ENCODE measurements at regions not wholly inside any gene's neighbourhood (a gene's known extent, or its start where the extent isn't known, plus 50 kb on each side); places are given as distances from the start of the nearest gene placed in this dataset.
A peak's percentile ranks its signal among the peaks of the same experiment; 100 is the strongest.
"Not testable (repeated sequence)": the region's sequence is repeated elsewhere in the genome, so short reads cannot be mapped to it uniquely, and the experiment has no call there.

DNA sequence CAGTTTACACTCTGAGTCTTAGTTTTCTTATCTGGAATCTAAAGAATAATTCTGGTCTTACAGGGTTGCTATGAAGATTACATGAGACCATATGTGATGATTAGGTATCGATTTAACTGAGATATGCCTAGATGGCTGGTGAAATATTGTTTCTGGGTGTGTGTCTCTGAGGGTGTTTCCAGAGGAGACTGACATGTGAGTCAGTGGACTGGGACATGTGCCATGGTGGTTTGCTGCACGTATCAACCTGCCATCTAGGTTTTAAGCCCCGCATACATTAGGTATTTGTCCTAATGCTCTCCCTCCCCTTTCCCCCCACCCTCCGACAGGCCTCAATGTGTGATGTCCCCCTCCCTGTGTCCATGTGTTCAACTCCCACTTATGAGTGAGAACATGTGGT is 186.0 kb upstream of the CXorf66 start:
- CTCF ChIA-PET: no interaction called here

GRCh38 chrX:140149761-140150160 is 184.4 kb upstream of the CXorf66 start:
- H3K9me3 Mint-ChIP-seq (ENCODE audit: low read depth): no peaks in the 10 kb centered on the region
- POLR2A ChIA-PET: no interaction called here
- intact Hi-C loops (cut with DNase I, micrococcal nuclease): loop anchor here in 1 of 2 experiments (10.0 kb wide), 1 partner anchor 585 kb away; no protein-coding TSS in a partner anchor

More for the DNA sequence above, 186.0 kb upstream of the CXorf66 start:
- no peak overlapping the region for H3K4me3 Mint-ChIP-seq
- H3K36me3 Mint-ChIP-seq (ENCODE audit: low read depth): no peaks in the 10 kb centered on the region
- H3K27ac Mint-ChIP-seq: no peak overlapping the region
- DNase-seq (no peak), ATAC-seq (no peak)
- H3K9me3 Mint-ChIP-seq (ENCODE audit: low read depth): no peaks in the 10 kb centered on the region
- POLR2A ChIA-PET: no interaction called here
- H3K4me1 Mint-ChIP-seq: no peaks in the 10 kb centered on the region
- H3K27me3 Mint-ChIP-seq: no peaks in the 10 kb centered on the region
- intact Hi-C loops (cut with DNase I, micrococcal nuclease): no loop called here

GRCh38 chrX:140141444-140142029 is 176.2 kb upstream of the CXorf66 start:
- DNase-seq: peak; percentile 41

More at GRCh38 chrX:140149761-140150160, 184.4 kb upstream of the CXorf66 start:
- Mint-ChIP-seq H3K36me3 (ENCODE audit: low read depth) (no peaks in the 10 kb centered on the region), H3K4me3 (no peak overlapping the region), H3K27me3 (no peaks in the 10 kb centered on the region), H3K4me1 (no peaks in the 10 kb centered on the region), H3K27ac (no peak overlapping the region)
- CTCF ChIA-PET: interaction anchor here (0.6 kb wide), 1 partner anchor 27 kb away, joined by 4 read pairs; no protein-coding TSS in a partner anchor
- ATAC-seq (no peak), DNase-seq (no peak)

GRCh38 chrX:140138492-140138891 is 173.2 kb upstream of the CXorf66 start:
- H3K27ac Mint-ChIP-seq; H3K27me3 Mint-ChIP-seq; CTCF ChIA-PET; H3K36me3 Mint-ChIP-seq (ENCODE audit: low read depth); DNase-seq; H3K4me3 Mint-ChIP-seq; H3K4me1 Mint-ChIP-seq; H3K9me3 Mint-ChIP-seq (ENCODE audit: low read depth); POLR2A ChIA-PET; ATAC-seq: not testable (repeated sequence)
- intact Hi-C loops (cut with DNase I, micrococcal nuclease): loop anchor here in 1 of 2 experiments (1.0 kb wide), 1 partner anchor 62 kb away; no protein-coding TSS in a partner anchor

More at GRCh38 chrX:140141444-140142029, 176.2 kb upstream of the CXorf66 start:
- POLR2A ChIA-PET: no interaction called here
- Mint-ChIP-seq H3K9me3 (ENCODE audit: low read depth) (peaks cover under 1% of the 10 kb centered on the region), H3K27ac (no peak overlapping the region), H3K4me3 (no peak overlapping the region), H3K27me3 (no peaks in the 10 kb centered on the region), H3K4me1 (no peaks in the 10 kb centered on the region), H3K36me3 (ENCODE audit: low read depth) (no peaks in the 10 kb centered on the region)
- intact Hi-C loops (cut with DNase I, micrococcal nuclease): loop anchor here (1.0 to 10.0 kb wide), 2 partner anchors 84 to 593 kb away; no protein-coding TSS in a partner anchor
- ATAC-seq: no peak
- CTCF ChIA-PET: interaction anchor here (0.7 to 1.3 kb wide), 3 partner anchors 15 to 1077 kb away, joined by 3 to 5 read pairs (median 3); no protein-coding TSS in a partner anchor

GRCh38 chrX:140138065-140138464 is 172.7 kb upstream of the CXorf66 start:
- intact Hi-C loops (cut with DNase I, micrococcal nuclease): loop anchor here in 1 of 2 experiments (1.0 kb wide), 1 partner anchor 62 kb away; no protein-coding TSS in a partner anchor
- H3K9me3 Mint-ChIP-seq (ENCODE audit: low read depth); H3K27me3 Mint-ChIP-seq; ATAC-seq; POLR2A ChIA-PET; H3K27ac Mint-ChIP-seq; CTCF ChIA-PET; H3K36me3 Mint-ChIP-seq (ENCODE audit: low read depth); H3K4me3 Mint-ChIP-seq; H3K4me1 Mint-ChIP-seq; DNase-seq: not testable (repeated sequence)

DNA sequence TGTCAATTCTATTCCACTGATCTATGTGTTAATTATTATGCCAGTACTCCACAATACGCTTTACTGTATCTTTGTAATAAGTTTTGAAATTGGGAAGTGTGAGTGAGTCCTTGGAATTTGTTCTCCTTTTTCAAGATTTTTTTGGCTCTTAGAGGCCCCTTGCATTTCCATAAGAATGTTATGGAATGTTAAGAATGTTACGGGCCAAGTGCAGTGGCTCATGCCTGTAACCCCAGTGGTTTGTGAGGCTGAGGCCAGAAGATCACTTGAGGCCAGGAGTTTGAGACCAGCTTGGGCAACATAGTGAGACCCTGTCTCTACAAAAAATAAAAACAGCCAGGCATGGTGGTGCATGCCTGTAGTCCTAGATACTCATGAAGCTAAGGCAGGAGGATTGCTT is 167.6 kb upstream of the CXorf66 start:
- H3K27me3 Mint-ChIP-seq: no peaks in the 10 kb centered on the region
- no peak for ATAC-seq
- H3K9me3 Mint-ChIP-seq (ENCODE audit: low read depth): peaks cover 1% of the 10 kb centered on the region
- no peak overlapping the region for H3K4me3 Mint-ChIP-seq
- intact Hi-C loops (cut with DNase I, micrococcal nuclease): no loop called here
- H3K27ac Mint-ChIP-seq: no peak overlapping the region
- H3K4me1 Mint-ChIP-seq: no peaks in the 10 kb centered on the region
- POLR2A ChIA-PET: no interaction called here
- CTCF ChIA-PET: interaction anchor here (1.1 kb wide), 1 partner anchor 71 kb away, joined by 3 read pairs; no protein-coding TSS in a partner anchor
- no peaks in the 10 kb centered on the region for H3K36me3 Mint-ChIP-seq (ENCODE audit: low read depth)
- no peak for DNase-seq

DNA sequence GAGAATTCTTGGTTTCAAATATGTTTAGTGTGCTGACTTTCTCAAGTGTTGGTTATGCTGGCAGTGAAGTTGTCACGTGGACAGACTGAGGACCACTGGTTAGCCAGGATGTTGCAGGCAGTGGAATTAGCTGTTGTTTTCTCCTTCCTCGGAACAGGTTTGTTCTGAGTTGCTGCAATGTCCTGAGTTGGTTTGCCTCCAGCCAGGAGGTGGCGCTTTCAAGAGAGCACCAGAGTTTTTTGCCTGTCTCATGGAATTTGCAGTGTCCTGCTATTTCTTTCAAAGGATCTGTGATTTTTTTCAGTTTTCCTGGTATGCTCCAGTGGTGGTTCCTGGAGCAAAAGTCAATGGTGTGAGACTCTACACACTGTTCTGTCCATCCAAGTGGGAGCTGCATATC is 158.1 kb upstream of the CXorf66 start:
- CTCF ChIA-PET: no interaction called here
- intact Hi-C loops (cut with DNase I, micrococcal nuclease): no loop called here
- no peak for ATAC-seq
- POLR2A ChIA-PET: no interaction called here
- Mint-ChIP-seq H3K27ac (no peak overlapping the region), H3K27me3 (no peaks in the 10 kb centered on the region), H3K4me1 (no peaks in the 10 kb centered on the region), H3K36me3 (ENCODE audit: low read depth) (no peaks in the 10 kb centered on the region), H3K9me3 (ENCODE audit: low read depth) (no peaks in the 10 kb centered on the region), H3K4me3 (no peak overlapping the region)
- no peak for DNase-seq

DNA sequence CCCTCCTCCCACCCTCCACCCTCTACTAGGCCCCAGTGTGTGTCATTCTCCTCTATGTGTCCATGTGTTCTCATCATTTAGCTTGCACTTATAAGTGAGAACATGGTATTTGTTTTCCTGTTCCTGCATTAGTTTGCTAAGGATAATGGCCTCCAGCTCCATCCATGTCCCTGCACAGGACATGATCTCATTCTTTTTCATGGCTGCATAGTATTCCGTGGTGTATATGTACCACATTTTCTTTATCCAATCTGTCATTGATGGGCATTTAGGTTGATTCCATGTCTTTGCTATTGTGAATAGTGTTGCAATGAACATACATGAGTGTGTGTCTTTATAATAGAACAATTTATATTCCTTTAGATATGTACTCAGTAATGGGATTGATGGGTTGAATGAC is 148.7 kb upstream of the CXorf66 start:
- ATAC-seq; H3K27ac Mint-ChIP-seq; DNase-seq; H3K27me3 Mint-ChIP-seq; H3K4me3 Mint-ChIP-seq; H3K4me1 Mint-ChIP-seq; CTCF ChIA-PET; intact Hi-C loops (cut with DNase I, micrococcal nuclease); POLR2A ChIA-PET; H3K36me3 Mint-ChIP-seq (ENCODE audit: low read depth); H3K9me3 Mint-ChIP-seq (ENCODE audit: low read depth): not testable (repeated sequence)

DNA sequence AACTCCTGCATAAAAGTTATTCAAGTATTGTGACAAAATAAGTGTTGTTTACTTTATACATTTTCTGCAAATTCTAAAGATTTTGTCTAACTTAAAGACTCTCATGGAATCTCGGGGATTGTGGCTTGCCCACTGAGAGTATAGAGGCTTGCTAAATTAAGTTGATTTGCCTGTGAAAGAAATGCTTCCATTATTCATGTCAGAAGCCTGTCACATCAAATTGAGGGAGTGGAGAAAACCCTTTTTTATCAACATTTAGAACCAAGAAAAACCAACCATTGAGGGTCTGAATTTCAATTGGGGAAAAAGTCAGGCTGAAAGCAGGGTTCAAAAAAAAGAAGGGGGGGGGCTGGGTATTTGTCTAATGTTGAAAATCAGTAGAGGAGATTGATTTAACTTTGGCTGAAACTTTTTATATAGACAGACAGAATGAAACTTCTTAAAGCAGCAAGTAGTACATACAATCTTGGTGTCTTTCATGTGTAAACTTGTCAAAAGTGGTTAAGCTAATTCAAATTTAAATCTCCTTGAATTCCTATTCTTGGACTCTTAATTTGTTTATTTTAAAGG is 144.8 kb upstream of the CXorf66 start:
- ChIA-PET CTCF (no interaction called here), POLR2A (no interaction called here)
- Mint-ChIP-seq H3K4me3 (no peak overlapping the region), H3K4me1 (no peaks in the 10 kb centered on the region), H3K27me3 (peaks cover 2% of the 10 kb centered on the region), H3K9me3 (ENCODE audit: low read depth) (no peaks in the 10 kb centered on the region), H3K27ac (no peak overlapping the region), H3K36me3 (ENCODE audit: low read depth) (no peaks in the 10 kb centered on the region)
- no peak for DNase-seq
- intact Hi-C loops (cut with DNase I, micrococcal nuclease): no loop called here
- no peak for ATAC-seq

GRCh38 chrX:140104760-140105159 is 139.4 kb upstream of the CXorf66 start:
- CTCF ChIA-PET: no interaction called here
- intact Hi-C loops (cut with DNase I, micrococcal nuclease): no loop called here

GRCh38 chrX:140099221-140099620 is 133.9 kb upstream of the CXorf66 start:
- no peaks in the 10 kb centered on the region for H3K9me3 Mint-ChIP-seq (ENCODE audit: low read depth)
- no peak overlapping the region for H3K4me3 Mint-ChIP-seq
- DNase-seq (no peak), ATAC-seq (no peak)
- no peaks in the 10 kb centered on the region for H3K4me1 Mint-ChIP-seq
- H3K36me3 Mint-ChIP-seq (ENCODE audit: low read depth): no peaks in the 10 kb centered on the region
- H3K27ac Mint-ChIP-seq: no peak overlapping the region
- ChIA-PET CTCF (no interaction called here), POLR2A (no interaction called here)
- peaks cover 8% of the 10 kb centered on the region for H3K27me3 Mint-ChIP-seq
- intact Hi-C loops (cut with DNase I, micrococcal nuclease): no loop called here

More at GRCh38 chrX:140104760-140105159, 139.4 kb upstream of the CXorf66 start:
- H3K4me1 Mint-ChIP-seq: no peaks in the 10 kb centered on the region
- no peaks in the 10 kb centered on the region for H3K27me3 Mint-ChIP-seq
- POLR2A ChIA-PET: no interaction called here
- no peak overlapping the region for H3K4me3 Mint-ChIP-seq
- no peaks in the 10 kb centered on the region for H3K36me3 Mint-ChIP-seq (ENCODE audit: low read depth)
- DNase-seq (no peak), ATAC-seq (no peak)
- H3K27ac Mint-ChIP-seq: no peak overlapping the region
- H3K9me3 Mint-ChIP-seq (ENCODE audit: low read depth): no peaks in the 10 kb centered on the region

DNA sequence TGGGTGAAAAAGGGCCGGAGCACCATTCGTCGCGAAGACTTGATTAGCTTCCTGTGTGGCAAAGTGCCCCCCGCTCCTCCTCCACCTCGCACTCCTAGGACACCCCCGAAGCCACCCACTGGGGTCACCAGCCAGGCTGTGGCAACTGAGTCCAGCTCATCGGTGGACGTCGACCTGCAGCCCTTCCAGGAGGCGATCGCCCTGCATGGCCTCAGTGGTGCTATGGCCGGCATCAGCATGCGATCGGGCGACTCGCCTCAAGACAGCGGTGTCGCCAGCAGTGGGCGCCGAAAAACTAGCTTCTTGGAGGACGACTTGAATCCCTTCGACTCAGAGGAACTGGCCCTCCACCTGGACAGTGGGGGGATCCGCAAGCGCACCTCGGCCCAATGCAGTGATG is 126.8 kb upstream of the CXorf66 start:
- intact Hi-C loops (cut with DNase I, micrococcal nuclease): no loop called here
- peak overlapping the region; percentile 10 for H3K4me3 Mint-ChIP-seq
- no peak for ATAC-seq
- H3K36me3 Mint-ChIP-seq (ENCODE audit: low read depth): no peaks in the 10 kb centered on the region
- H3K9me3 Mint-ChIP-seq (ENCODE audit: low read depth): no peaks in the 10 kb centered on the region
- ChIA-PET POLR2A (no interaction called here), CTCF (no interaction called here)
- DNase-seq: no peak
- H3K4me1 Mint-ChIP-seq: no peaks in the 10 kb centered on the region
- H3K27me3 Mint-ChIP-seq: peaks cover 15% of the 10 kb centered on the region
- H3K27ac Mint-ChIP-seq: no peak overlapping the region
